ENCODE measurements at regions not wholly inside any gene's neighbourhood (a gene's known extent, or its start where the extent isn't known, plus 50 kb on each side); places are given as distances from the start of the nearest gene placed in this dataset.

GRCh38 chr2:215677481-215677880 lies 241.6 kb upstream of the FN1 start:
- ATAC-seq (ENCODE audit: insufficient number of reproducible peaks, low FRiP score, low read depth) (no peak), DNase-seq (ENCODE audit: low spot score) (no peak)
- Histone ChIP-seq H3K36me3 (no peaks in the 10 kb centered on the region), H3K27me3 (replicated peaks; ENCODE audit: insufficient read depth) (no peaks in the 10 kb centered on the region), H3K27ac (no peak overlapping the region), H3K9me3 (no peaks in the 10 kb centered on the region), H3K4me1 (ENCODE audit: control insufficient read depth in 1 of 2, low read depth in 2 of 2) (peaks cover 0 to 17% of the 10 kb centered on the region in 2 donors), H3K4me3 (no peak overlapping the region)
- no peak for TF ChIP-seq CTCF (IDR thresholded peaks at IDR 0.05)

- DNase-seq (ENCODE audit: low spot score) = no peak
These were observed 236.5 kb upstream of the FN1 start for GRCh38 chr2:215672406-215672805.

GRCh38 chr2:215671691-215672090 lies 235.8 kb upstream of the FN1 start:
- Histone ChIP-seq H3K4me3 (no peak overlapping the region), H3K4me1 (ENCODE audit: control insufficient read depth in 1 of 2, low read depth in 2 of 2) (peaks cover 4 to 21% of the 10 kb centered on the region in 2 donors), H3K27ac (no peak overlapping the region), H3K27me3 (replicated peaks; ENCODE audit: insufficient read depth) (no peaks in the 10 kb centered on the region), H3K9me3 (no peaks in the 10 kb centered on the region), H3K36me3 (no peaks in the 10 kb centered on the region)
- DNase-seq (ENCODE audit: low spot score) (no peak), ATAC-seq (ENCODE audit: insufficient number of reproducible peaks, low FRiP score, low read depth) (no peak)
- TF ChIP-seq CTCF (IDR thresholded peaks at IDR 0.05) = no peak

More at GRCh38 chr2:215672406-215672805, 236.5 kb upstream of the FN1 start:
- TF ChIP-seq CTCF (IDR thresholded peaks at IDR 0.05) = no peak
- Histone ChIP-seq H3K36me3 (no peaks in the 10 kb centered on the region), H3K4me1 (ENCODE audit: control insufficient read depth in 1 of 2, low read depth in 2 of 2) (peaks cover 4 to 21% of the 10 kb centered on the region in 2 donors), H3K27me3 (replicated peaks; ENCODE audit: insufficient read depth) (no peaks in the 10 kb centered on the region), H3K27ac (no peak overlapping the region), H3K4me3 (no peak overlapping the region), H3K9me3 (no peaks in the 10 kb centered on the region)
- ATAC-seq (ENCODE audit: insufficient number of reproducible peaks, low FRiP score, low read depth) = no peak

GRCh38 chr2:215671244-215671643 lies 235.4 kb upstream of the FN1 start:
- H3K4me1 ChIP-seq (ENCODE audit: control insufficient read depth in 1 of 2, low read depth in 2 of 2) = peaks cover 4 to 21% of the 10 kb centered on the region in 2 donors
- H3K36me3 ChIP-seq = no peaks in the 10 kb centered on the region
- DNase-seq (ENCODE audit: low spot score) = no peak
- no peaks in the 10 kb centered on the region for H3K27me3 ChIP-seq (replicated peaks; ENCODE audit: insufficient read depth)
- no peak for ATAC-seq (ENCODE audit: insufficient number of reproducible peaks, low FRiP score, low read depth)
- no peak overlapping the region for H3K27ac ChIP-seq
- no peak overlapping the region for H3K4me3 ChIP-seq
- no peaks in the 10 kb centered on the region for H3K9me3 ChIP-seq
- TF ChIP-seq CTCF (IDR thresholded peaks at IDR 0.05) = no peak

GRCh38 chr2:215670396-215670795 lies 234.5 kb upstream of the FN1 start:
- Histone ChIP-seq H3K9me3 (no peaks in the 10 kb centered on the region), H3K27ac (no peak overlapping the region), H3K4me1 (ENCODE audit: control insufficient read depth in 1 of 2, low read depth in 2 of 2) (peaks cover 4 to 23% of the 10 kb centered on the region in 2 donors), H3K36me3 (no peaks in the 10 kb centered on the region), H3K4me3 (no peak overlapping the region), H3K27me3 (replicated peaks; ENCODE audit: insufficient read depth) (no peaks in the 10 kb centered on the region)
- DNase-seq (ENCODE audit: low spot score) (no peak), ATAC-seq (ENCODE audit: insufficient number of reproducible peaks, low FRiP score, low read depth) (no peak)
- TF ChIP-seq CTCF (IDR thresholded peaks at IDR 0.05) = no peak

Measured in thoracic aorta (tissue), 2 donors.